CD4-positive, alpha-beta T cell treated with Interleukin-1 beta for 1 hour (primary cell): ENCODE measurements at regions not wholly inside any gene's neighbourhood (a gene's known extent, or its start where the extent isn't known, plus 50 kb on each side); places are given as distances from the start of the nearest gene placed in this dataset.

ENCODE experiments used
- DNase-seq, 2 donors: peaks; one replicate each; pipeline ENCODE4 v3.0.0-alpha.2; 2020 to 2022

GRCh38 chr1:90190523-90190922 is 195.6 kb downstream of the ZNF326 start:
- no peak for DNase-seq

GRCh38 chr1:90189889-90190288 is 195.0 kb downstream of the ZNF326 start:
- DNase-seq, result no peak

- no peak for DNase-seq
These were observed 192.3 kb downstream of the ZNF326 start for GRCh38 chr1:90187323-90187585.

- DNase-seq, result no peak
These were observed 191.8 kb downstream of the ZNF326 start for GRCh38 chr1:90186506-90187322.

GRCh38 chr1:90176530-90176929 is 181.6 kb downstream of the ZNF326 start:
- DNase-seq, result no peak

GRCh38 chr1:90175490-90176167 is 180.7 kb downstream of the ZNF326 start:
- no peak for DNase-seq

GRCh38 chr1:90174246-90174645 is 179.3 kb downstream of the ZNF326 start:
- DNase-seq, result no peak

GRCh38 chr1:90162216-90162615 is 167.3 kb downstream of the ZNF326 start:
- no peak for DNase-seq

GRCh38 chr1:90161625-90162024 is 166.7 kb downstream of the ZNF326 start:
- DNase-seq, result no peak

- DNase-seq, result no peak
These were observed 161.0 kb downstream of the ZNF326 start for GRCh38 chr1:90155721-90156487.

- no peak for DNase-seq
These were observed 159.8 kb downstream of the ZNF326 start for GRCh38 chr1:90154711-90155110.

GRCh38 chr1:90149101-90149500 is 154.2 kb downstream of the ZNF326 start:
- no peak for DNase-seq

- no peak for DNase-seq
These were observed 152.2 kb downstream of the ZNF326 start for GRCh38 chr1:90147093-90147492.

- no peak for DNase-seq
These were observed 149.9 kb downstream of the ZNF326 start for GRCh38 chr1:90144820-90145219.

- no peak for DNase-seq
These were observed 148.7 kb downstream of the ZNF326 start for GRCh38 chr1:90143591-90143990.

GRCh38 chr1:90142697-90143096 is 147.8 kb downstream of the ZNF326 start:
- no peak for DNase-seq

GRCh38 chr1:90139837-90140236 is 144.9 kb downstream of the ZNF326 start:
- no peak for DNase-seq

- DNase-seq, result no peak
These were observed 140.4 kb downstream of the ZNF326 start for GRCh38 chr1:90135286-90135685.

- DNase-seq, result no peak
These were observed 139.5 kb downstream of the ZNF326 start for GRCh38 chr1:90134175-90134955.

- no peak for DNase-seq
These were observed 138.2 kb downstream of the ZNF326 start for GRCh38 chr1:90133133-90133532.

GRCh38 chr1:90132306-90132705 is 137.4 kb downstream of the ZNF326 start:
- no peak for DNase-seq

GRCh38 chr1:90127288-90127953 is 132.5 kb downstream of the ZNF326 start:
- DNase-seq, result no peak

GRCh38 chr1:90126834-90127233 is 131.9 kb downstream of the ZNF326 start:
- no peak for DNase-seq
